NCI-H2029 treated with DMSO at 0.1 percent for 48 hours (cell line): ENCODE measurements at regions not wholly inside any gene's neighbourhood (a gene's known extent, or its start where the extent isn't known, plus 50 kb on each side); places are given as distances from the start of the nearest gene placed in this dataset.
"Not testable (repeated sequence)": the region's sequence is repeated elsewhere in the genome, so short reads cannot be mapped to it uniquely, and the experiment has no call there.

ENCODE experiments used
- DNase-seq: peaks from one replicate; lab custom pipeline; 2025; lab: John Stamatoyannopoulos, UW

DNA sequence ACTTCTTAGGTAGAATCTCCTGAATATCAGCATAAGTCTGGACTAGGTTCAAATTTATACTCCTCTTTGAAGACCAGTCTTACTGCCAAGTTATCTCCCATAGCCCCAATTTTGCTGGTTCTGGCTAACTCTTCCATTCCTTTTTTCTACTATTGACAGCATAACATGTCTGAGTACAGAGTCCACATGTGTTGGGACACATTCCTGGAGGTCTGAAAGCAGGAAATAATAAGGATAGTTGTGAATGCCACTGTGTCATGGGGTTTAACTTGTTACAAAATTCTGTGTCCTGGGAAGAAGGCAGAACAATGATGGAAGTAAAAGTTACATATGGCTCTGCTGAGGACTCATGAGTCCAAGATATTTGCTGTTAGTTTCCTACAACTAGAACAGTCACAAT is 57.4 kb upstream of the ZBTB20 start:
- no peak for DNase-seq

DNA sequence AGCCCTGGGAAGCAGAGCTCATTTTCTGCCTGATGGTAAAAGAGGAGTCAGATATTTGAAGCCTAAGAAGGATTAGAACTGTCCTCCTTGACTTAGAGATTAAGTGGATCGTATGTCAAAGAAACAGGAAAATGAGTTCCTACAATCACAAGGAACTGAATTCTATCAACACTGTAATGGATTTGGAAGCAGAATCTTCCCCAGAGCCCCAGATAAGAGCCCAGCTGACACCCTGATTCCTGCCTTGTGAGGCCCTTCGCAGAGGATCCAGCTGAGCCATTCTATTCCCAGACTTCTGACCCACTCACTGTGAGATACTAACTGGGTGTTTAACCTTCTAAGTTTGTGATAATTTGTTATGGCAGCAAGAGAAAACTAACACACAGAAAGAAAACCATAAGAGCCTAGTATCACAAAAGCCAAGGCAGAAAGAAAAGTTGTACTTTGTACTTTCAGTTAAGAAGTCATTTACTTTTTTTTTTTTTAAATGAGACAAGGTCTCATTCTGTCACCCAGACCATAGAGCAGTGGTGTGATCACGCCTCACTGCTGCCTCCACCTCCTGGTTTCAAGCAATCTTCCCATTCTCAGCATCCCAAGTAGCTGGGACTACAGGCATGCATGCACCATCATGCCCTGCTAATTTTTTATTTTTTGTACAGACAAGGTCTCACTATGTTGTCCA is 61.1 kb upstream of the ZBTB20 start:
- DNase-seq, result no peak

DNA sequence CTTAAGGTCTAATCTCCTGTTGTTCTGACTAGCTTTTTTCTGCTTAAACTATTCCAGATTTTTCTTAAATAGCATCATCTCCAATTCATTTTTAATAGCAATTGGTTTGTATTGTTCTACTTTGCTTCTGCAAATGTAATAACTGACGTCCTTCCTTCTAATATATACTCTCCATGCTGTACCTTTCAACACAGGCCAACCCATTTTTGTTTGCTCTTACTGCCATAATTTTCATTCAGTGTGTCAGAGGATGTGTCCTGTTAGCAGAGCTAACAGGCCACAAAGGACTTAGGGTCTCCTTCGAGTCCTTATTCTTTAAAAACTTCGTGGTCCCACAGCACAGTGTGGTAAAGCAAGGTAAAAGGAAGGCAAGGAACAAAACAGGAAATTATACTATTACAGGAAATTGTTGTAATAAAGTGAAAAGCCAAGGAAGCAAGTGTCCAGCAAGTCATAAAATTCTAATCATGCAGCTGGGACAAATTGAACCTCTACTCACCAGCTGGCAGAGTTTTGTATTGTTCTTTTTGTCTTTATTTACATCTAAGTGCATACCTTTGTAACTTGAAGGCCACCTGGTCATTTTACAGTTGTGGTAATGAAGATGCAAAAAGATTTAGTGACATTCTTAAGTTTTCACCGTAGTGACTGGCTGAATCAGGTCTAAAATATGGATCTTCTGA is 64.9 kb upstream of the ZBTB20 start:
- DNase-seq, result no peak

DNA sequence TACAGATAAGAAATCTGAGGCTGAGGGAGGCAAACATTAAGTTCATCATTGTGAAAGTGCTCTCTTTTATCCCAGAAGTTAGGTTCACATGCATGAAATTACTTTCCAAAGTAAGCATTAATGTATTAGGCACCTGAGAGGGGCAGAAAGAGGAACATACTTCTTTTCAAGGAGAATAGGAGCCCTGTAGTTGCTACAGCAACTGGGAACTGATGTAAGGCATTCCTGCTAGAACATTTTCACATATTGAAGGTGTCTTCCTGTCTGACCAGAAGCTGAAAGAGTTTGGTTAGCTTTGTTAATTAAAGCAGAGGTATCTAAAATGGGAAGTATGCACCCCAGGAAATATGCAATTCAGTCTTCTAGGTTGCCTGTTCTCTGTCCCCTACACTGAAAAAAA is 65.5 kb upstream of the ZBTB20 start:
- DNase-seq, result no peak

DNA sequence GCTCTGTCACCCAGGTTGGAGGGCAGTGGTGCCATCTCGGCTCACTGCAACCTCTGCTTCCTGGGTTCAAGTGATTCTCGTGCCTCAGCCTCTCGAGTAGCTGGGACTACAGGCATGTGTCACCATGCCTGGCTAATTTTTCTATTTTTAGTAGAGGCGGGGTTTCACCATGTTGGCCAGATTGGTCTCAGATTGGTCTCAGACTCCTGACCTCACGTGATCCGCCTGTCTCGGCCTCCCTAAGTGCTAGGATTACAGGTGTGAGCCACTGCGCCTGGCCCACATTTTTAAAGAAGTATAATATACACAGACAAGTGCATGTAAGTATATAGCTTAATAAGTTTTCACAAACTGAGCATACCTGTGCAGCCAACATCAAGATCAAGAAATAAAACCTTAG is 66.0 kb upstream of the ZBTB20 start:
- DNase-seq, result not testable (repeated sequence)

DNA sequence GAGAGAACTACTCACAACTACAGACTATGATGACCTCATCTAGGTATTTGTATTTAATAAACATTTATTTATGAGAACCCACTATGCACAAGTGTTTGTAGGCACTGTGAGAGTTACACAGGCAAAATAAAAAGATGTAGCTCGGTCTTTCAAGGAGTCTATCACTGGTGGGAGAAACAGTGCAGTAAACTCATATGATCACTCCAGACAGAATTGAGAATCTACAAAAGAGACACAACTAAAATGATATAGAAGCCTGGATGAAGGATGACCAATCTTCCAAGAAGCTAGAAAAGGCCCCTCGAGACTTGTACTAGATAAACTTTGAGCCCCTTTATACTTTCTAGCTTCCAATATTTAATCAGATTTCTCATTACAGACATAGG is 70.2 kb upstream of the ZBTB20 start:
- no peak for DNase-seq

DNA sequence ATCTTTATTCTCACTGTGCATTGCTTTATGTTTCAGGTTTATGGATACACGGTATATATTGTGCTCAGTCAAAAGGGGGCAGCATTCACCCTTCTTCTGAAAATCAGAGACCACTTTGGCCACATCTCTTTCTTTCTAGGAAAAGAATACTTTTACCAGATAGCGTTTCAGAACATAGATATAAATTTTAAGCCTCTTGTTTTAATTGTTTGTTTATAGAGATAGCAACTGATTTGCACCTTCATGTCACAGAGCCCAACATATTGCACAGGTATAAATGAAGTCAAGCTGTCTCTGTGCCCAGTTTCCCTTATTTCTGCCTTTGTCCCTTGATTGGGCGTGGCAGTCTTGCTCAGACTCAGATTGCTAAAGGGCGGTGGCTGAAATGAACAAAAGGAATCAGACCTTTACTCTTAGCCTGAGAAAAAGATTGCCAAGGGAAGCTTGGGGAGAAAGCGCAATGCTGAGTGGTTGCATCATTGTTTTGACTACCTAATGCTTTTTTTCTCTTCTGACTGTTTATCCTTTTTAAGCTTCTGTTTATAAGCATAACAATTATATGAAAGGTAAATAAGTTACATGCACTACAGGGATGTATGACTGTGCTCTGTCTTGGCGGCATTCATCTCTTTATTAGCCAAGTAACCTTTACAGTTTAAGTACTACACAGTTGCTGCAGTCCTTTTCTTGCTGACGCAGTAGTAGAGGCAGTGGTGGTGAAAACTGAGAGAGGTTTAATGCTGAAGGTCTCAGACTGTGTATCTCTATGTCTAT is 70.8 kb upstream of the ZBTB20 start:
- peak; percentile 47 for DNase-seq

DNA sequence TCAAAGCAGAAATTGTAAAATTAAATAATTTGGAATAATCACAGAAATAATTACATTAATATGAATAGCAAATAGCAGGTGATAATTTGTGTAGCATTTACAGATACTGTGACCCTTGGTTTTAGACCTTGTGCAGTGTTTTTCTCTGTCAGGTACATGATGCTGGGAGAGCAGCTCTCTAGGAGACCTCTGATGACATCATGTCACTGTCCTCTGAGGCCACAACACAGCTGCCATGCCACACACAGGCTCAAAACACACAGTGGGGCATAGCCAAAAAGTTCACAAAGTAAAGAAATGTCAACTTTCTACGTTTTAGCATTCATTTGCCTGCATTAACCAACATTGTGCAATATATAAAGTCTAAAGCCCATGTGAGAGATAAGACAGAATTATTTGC is 71.8 kb upstream of the ZBTB20 start:
- no peak for DNase-seq

DNA sequence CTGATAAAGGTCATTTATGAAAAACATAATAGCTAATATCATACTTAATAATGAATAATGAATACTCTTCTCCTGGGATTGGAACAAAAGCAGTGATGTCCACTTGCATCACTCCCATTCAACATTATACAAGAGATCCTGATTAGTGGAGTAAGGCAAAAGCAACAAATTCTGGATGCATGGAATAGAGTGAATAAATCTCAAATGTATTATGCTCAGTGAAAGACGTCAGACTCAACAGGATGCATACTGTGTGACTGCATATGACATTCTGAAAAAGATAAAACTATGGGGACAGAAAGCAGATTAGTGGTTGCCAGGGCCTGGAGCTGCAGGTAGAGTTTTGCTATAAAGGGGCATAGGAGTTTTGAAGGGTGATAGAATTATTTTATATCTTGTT is 77.6 kb upstream of the ZBTB20 start:
- no peak for DNase-seq

DNA sequence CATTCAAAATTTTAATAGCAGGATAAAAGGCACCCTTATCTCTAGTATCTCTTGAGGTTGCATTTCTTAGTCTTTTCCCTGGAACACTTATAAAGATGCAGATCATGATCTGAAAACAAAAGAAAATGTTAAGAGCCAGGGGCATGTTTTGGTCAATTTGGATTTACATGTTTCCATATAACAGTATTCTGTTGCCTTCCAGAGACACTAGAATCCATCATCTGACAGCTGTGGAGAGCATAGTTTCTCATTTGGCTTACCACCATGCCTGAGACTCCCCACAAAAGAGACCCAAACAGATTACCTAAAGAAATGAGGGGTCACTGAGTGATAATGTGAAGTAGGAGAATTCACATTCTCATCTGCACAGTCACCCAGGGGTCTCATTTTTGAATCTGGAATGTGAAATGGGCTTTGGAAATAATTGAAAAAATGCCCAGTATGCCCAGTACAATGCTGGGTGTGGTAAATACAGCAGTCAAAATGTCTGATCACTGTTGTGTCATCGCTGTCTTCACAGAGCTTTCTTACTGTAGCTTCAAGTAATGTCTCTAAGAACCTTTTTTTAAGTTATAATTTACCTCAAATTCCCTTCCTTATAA is 79.9 kb upstream of the ZBTB20 start:
- no peak for DNase-seq

DNA sequence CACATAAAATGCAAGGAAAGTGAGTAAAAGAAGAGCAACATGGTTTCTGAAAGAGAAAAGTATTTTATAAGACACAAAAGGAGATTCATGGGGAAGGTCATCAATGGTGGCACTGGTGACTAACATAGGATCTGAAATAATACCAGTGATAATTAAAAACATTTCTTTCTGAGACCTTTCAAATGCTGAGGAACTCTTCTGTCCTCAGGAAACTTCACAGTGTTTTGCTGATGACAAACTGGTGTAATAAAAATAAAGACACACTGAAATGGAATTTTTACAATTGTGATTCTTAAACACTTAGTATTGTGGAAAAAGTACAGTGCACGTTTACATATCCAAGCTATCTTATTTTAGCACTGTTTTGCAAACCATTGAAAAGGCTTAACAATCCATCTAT is 80.4 kb upstream of the ZBTB20 start:
- DNase-seq, result no peak

DNA sequence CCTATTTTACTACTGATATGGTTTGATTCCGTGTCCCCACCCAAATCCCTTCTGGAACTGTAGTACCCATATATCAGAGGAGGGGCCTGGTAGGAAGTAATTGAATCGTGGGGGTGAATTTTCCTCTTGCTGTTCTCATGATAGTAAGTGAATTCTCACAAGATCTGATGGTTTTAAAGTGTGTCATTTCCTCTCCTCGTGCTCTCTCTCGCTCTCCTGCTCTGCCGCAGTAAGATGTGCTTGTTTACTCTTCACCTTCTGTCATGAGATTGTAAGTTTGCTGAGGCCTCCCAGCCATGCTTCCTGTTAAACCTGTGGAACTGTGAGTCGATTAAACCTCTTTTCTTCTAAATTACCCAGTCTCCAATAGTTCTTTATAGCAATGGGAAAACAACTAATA is 81.2 kb upstream of the ZBTB20 start:
- no peak for DNase-seq

DNA sequence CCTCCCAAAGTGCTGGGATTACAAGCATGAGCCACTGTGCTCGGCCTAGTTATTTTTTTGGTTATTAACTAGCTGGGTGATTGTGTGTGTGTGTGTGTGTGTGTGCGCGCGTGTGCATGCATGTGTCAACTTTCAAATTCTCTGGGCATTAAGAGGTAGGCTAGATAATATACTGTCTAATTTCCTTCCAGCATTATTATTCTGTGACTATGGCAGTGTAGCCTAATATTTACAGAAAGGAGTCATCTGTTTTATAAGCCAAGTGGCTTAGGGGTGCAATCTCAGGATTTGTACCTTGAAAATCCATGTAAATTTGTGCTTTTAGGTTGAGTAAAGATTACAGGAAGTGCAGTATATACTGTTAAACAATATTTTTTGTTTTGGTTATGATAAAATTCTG is 85.1 kb upstream of the ZBTB20 start:
- DNase-seq, result no peak

DNA sequence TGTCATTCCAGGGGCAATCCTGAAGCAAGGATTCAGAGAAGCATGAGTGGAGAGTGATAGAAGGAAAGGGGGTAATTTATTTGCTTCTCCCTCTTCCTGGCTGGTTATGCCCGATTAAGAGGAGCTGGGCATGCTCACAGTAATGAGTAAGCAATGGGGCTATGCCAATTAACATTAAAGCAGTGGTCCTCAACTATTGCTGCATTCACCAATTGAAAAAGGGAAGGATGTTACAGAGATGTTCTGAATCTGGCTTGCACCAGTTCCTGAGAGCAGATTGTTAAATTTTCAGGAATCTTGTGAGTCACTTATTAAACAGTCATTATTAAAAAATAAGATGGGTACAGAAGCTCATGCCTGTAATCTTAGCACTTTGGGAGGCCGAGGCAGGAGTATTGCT is 85.9 kb upstream of the ZBTB20 start:
- DNase-seq, result no peak

DNA sequence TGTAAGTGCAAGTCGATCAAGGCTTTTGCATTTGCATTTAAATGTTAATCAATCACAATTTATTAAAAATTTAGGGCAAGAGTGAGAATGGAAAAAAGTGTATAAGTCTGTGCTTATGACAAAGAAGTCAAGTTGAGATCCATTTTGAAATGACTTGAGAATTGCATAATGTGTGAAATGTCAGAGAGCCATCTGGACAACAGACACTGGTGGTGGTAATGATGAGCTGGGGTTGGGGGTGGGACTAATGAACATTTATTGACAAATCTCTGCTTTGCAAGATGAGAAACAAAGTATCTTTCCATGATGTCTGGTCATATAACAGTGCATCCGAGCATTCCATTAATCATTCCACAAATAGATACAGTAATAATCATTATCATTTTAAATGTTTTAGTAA is 89.4 kb upstream of the ZBTB20 start:
- DNase-seq, result no peak

DNA sequence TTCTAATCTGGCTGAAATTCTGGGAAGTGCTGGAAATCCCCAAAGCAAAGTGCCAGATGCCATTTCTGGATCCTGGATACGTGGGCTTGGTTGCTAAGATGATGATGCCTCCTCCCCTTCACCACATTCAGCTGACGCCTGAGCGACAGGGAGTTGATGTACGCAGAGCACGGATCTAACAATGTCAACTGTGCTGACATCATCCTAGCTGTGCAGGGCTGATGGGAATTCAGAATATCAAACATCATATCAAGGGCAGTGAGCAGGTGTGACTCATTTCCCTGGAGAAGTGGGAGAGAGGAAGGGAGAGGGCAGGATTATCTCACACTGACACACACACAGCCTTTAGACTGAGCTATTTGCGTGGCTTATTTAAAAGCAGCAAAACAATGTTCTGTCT is 92.6 kb upstream of the ZBTB20 start:
- DNase-seq, result peak; percentile 69

DNA sequence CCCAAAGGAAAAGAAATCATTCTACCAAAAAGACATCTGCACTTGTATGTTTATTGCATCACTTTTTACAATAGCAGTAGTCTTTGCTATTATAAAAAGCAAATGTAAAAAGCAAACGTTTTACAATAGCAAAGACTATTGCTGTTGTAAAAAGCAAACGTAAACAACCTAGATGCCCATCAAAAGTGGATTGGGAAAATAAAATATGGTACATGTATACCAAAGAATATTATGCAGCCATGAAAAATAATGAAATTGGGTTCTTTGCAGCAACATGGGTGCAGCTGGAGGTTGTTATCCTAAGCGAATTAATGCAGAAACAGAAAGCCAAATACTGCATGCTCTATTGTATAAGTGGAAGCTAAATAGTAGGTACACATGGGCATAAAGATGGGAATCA is 97.3 kb upstream of the ZBTB20 start:
- DNase-seq, result no peak

DNA sequence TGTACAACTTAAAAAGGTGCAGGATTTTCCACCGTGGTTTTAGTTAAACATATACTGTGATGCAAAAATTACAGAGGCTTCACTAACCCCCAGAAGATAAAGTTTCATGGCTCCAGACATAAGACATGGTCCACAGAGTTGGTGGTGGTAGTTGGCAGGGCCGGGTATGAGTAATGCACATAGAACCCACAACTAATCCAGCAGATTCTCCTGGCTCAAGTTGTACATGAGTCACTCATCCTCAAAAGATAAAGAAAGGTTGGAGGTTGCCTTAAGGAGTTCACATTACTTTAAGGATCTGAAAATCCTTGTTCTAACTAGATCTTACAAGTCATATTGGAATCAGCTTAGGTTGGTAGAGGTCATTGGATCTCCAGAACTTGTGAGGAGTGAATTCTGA is 98.3 kb upstream of the ZBTB20 start:
- no peak for DNase-seq

DNA sequence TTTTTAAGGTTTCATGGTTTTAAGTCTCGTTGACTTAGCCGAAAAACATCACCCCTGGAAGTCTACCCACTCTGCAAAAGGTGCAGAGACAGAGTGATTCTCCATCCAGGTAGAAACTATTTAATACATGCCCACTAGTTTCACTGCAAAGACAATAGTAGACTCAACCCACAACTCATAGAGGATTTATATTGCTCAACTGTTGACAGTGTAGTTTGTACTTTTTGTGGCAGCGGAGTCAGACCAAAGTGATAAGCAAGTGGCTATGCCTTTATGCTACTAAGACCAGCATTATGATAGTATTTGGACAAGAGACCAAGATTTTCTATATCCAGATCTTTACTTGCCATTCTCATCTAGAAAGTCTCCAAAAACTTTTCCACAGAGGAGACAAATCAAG is 98.8 kb upstream of the ZBTB20 start:
- no peak for DNase-seq

DNA sequence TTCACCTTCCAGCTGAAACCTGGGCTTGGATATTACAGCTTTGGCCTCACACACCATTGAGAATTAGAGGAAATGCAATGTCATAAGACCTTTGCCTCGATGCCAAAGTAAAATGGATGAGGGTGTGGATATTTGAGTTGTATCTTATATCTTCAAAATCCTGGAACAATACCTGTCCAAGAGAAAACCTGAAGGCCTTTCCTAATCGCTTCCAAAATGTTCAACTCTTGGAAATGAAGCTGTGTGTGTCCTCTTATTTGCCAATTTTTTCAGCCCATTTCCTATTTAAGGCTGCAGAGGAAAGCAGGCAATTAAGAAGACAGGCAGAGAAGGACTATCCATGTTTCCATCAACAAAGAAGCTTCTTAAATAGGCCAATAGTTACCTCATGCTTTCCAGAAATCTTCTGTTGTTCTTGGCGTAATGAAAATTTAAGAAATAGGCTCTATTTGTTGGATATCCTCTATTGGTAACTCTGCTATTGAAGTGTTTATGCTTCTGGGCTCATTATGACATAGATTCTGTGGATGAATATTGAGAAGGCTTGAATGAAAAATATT is 99.5 kb upstream of the ZBTB20 start:
- no peak for DNase-seq

DNA sequence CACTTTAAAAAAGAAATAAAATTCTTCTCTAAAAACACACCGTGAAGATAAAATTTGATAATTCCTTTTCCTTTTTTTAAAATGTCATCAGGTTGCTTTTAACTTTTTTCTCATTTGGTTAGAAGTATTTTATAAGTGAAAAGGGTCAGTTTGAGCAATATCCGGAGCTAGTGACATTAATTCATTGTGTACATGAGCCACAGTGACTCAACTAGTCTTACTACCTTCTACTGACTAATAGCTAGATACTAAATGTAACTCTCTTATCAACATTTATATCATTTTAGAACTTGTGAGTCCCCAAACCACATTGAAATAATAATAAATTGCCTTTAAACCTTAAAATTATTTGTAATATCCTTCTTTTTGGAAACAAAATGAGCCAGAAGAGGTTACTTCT is 101.2 kb upstream of the ZBTB20 start:
- no peak for DNase-seq

DNA sequence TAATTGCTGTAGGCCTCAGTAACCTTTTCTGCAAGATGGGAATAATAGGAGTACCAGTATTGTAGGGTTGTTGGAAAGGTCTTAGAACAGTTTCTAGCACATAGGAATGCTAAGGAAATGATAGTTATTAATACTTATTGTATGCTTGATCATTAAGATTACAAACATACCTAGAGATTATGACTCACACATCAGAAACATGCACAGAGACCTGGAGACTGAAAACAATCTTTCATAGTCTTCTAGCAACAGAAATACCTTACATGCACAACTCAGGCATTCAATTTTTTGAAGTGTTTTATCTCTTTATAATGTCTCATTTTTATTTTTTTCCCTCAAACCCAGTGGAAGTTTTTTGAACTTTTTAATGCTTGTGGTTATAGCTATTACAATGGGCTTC is 104.4 kb upstream of the ZBTB20 start:
- no peak for DNase-seq

DNA sequence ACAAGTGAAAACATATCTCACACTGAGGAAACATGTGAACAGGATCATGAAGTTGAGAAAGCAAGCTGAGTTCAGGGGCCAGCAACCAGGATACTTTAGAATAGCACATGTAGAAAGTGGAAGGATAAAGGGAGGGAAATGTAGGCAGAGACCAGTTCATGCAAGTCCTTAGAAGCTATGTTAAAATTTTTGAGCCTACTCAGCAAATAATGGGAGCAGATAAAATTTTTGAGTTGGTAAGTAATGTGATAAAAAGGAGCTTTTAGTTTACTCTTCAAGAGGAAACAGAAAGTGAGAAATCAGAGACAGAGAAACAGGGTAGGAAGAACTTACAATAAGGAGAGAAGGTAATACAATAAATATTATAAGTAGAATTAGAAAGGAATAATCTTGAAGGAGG is 105.6 kb upstream of the ZBTB20 start:
- DNase-seq, result no peak
